Heart left ventricle (tissue), 13 donors: ENCODE measurements at regions not wholly inside any gene's neighbourhood (a gene's known extent, or its start where the extent isn't known, plus 50 kb on each side); places are given as distances from the start of the nearest gene placed in this dataset.

Experiments used
- POLR2A ChIP-seq, 2 donors: fragments of 450-650 bp; IDR thresholded peaks; one replicate each; pipeline ENCODE4 v1.6.1; 2017; ENCODE audit warnings: antibody characterized with exemption in 2 of 2, mild to moderate bottlenecking in 2 of 2, moderate library complexity in 2 of 2
- TF ChIP-seq, protein P1 (sequence below), 12 donors: fragments of 200-600 bp; sonication (generic) in 4 of 12; IDR thresholded peaks; one replicate each; pipeline versions ENCODE4 v1.5.0 to v1.8.0; 2018 to 2022; ENCODE audit warnings: antibody characterized with exemption in 12 of 12, mild to moderate bottlenecking in 5 of 12
- donor health status: ischemic (EF 13 %, LVEDD 7.1; RV severe dilation, severe dysfunction).
- donor health status: DM: no; HTN: yes; CAD: no.
- donor health status: DM: no; HTN: no; CAD: no.
- donor health status: ischemic (EF 25% LVEDD 6.9; RV normal size, moderate dysfunction).
- donor health status: ischemic (EF 25% LVEDD 5.7; RV mildly dilated, moderate dysfunction).
- donor health status: ischemic (EF 35%, LVEDD 5.7; RV mildly dilated, moderate dysfunction).
- donor health status: nonischemic (EF 11% LVEDD 7.7; RV severe dilation, severe dysfunction).
- donor health status: DM: yes; HTN: yes; CAD: no.
- donor health status: PGD.
- donor health status: ischemic (EF 29% LVEDD 5.4; RV normal size, mild dysfunction).
- donor health status: nonischemic (EF 23%, LVEDD 6.1; RV moderate dilation, normal function).

DNA sequence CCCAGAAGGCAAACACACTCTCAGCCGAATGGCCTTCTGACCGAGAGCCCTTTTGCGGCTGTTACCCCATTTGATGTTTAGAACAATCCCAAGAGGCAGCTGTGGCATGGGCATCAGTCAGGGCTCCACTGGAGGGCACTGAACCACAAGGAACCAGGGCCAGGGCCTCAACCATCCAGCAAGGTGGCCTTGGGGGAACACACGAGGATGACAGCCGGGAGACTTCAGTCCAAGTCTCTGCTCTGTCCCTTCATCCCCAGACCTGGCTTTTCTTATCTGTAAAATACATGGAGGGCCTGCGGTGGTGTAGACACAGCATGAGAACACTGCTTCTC, 63.6 kb upstream of the INSIG1 start:
- TF ChIP-seq, protein P1, sequence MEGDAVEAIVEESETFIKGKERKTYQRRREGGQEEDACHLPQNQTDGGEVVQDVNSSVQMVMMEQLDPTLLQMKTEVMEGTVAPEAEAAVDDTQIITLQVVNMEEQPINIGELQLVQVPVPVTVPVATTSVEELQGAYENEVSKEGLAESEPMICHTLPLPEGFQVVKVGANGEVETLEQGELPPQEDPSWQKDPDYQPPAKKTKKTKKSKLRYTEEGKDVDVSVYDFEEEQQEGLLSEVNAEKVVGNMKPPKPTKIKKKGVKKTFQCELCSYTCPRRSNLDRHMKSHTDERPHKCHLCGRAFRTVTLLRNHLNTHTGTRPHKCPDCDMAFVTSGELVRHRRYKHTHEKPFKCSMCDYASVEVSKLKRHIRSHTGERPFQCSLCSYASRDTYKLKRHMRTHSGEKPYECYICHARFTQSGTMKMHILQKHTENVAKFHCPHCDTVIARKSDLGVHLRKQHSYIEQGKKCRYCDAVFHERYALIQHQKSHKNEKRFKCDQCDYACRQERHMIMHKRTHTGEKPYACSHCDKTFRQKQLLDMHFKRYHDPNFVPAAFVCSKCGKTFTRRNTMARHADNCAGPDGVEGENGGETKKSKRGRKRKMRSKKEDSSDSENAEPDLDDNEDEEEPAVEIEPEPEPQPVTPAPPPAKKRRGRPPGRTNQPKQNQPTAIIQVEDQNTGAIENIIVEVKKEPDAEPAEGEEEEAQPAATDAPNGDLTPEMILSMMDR (IDR thresholded peaks at IDR 0.05): no peak
- TF ChIP-seq POLR2A (IDR thresholded peaks at IDR 0.05): no peak
